ENCODE measurements at regions not wholly inside any gene's neighbourhood (a gene's known extent, or its start where the extent isn't known, plus 50 kb on each side); places are given as distances from the start of the nearest gene placed in this dataset.

DNA sequence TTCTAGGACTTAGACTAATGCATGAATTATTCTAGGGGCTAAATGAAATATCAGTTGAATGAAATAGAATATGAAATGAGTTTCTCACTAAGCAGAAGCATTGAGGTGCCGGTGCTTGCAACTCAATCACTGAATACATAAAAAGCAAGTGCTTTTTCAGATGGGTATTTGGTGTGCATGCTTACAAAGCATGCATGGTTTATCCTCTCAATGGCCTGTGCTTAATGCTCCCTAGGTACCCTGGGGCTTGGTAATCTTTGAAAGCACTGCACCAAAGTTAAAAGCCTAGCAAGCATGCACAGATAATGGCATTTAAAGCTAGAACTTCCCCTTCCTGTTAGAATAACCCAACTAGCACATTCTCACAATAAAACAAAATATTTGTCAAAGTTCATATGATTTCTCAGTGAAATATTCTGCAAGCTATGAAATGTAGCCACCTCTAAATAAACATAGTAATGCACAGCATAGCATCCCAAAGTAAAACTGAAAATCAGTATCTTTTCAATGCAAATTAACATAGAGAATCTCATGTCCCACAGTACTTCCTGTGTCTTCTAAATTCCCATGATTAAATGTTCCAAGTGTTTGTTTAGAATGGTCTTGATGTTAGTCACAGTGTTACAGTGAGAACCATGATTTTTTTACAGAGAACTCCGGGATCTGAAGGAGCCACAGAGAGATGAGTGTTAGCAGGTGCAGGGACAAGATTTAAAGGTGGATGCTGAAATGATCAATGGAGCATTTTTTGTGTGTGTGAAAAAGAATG, 143.4 kb upstream of the CDH6 start:
- H3K36me3 ChIP-seq (ENCODE audit: control insufficient read depth, insufficient read depth, low read length), result no peaks in the 10 kb centered on the region
- DNase-seq (ENCODE audit: low read depth, low spot score), result no peak
- H3K9me3 ChIP-seq (ENCODE audit: control insufficient read depth, insufficient read depth, low read length), result no peaks in the 10 kb centered on the region
- H3K27me3 ChIP-seq (ENCODE audit: control insufficient read depth, insufficient read depth, low read length), result no peaks in the 10 kb centered on the region
- H3K27ac ChIP-seq (ENCODE audit: low read length), result no peak overlapping the region
- WGBS (ENCODE audit: insufficient coverage, insufficient read length), result no CpG with 5 or more reads among the region's 2 CpGs
- no peaks in the 10 kb centered on the region for H3K4me1 ChIP-seq (ENCODE audit: control insufficient read depth, insufficient read depth, low read length)
- H3K4me3 ChIP-seq (ENCODE audit: low read length), result no peak overlapping the region

DNA sequence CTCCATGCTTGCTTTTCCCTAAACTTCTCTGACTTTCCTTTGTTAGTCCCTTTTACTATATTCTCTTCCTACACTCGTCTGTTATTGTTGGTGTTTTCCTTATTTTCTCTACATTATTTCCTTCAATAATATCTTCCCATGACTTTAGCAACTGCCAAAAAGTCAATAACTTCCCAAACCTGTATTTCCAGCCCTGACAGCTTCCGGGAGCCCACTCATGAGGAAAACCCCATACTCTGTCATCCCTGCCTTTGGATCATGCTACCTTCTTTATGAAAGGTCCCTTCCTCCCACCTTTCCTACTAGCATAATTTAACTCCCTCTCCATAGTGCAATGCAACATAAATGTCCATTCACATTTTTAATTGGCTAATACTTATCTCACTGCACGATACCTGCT, 144.0 kb upstream of the CDH6 start:
- Histone ChIP-seq H3K4me3 (ENCODE audit: low read length) (no peak overlapping the region), H3K27me3 (ENCODE audit: control insufficient read depth, insufficient read depth, low read length) (no peaks in the 10 kb centered on the region), H3K9me3 (ENCODE audit: control insufficient read depth, insufficient read depth, low read length) (no peaks in the 10 kb centered on the region), H3K4me1 (ENCODE audit: control insufficient read depth, insufficient read depth, low read length) (no peaks in the 10 kb centered on the region), H3K36me3 (ENCODE audit: control insufficient read depth, insufficient read depth, low read length) (no peaks in the 10 kb centered on the region), H3K27ac (ENCODE audit: low read length) (no peak overlapping the region)
- WGBS (ENCODE audit: insufficient coverage, insufficient read length), result no CpG with 5 or more reads among the region's 3 CpGs
- no peak for DNase-seq (ENCODE audit: low read depth, low spot score)

GRCh38 chr5:31048282-31049270, 144.9 kb upstream of the CDH6 start:
- WGBS (ENCODE audit: insufficient coverage, insufficient read length), result no CpG with 5 or more reads among the region's 8 CpGs
- Histone ChIP-seq H3K27me3 (ENCODE audit: control insufficient read depth, insufficient read depth, low read length) (no peaks in the 10 kb centered on the region), H3K27ac (ENCODE audit: low read length) (no peak overlapping the region), H3K4me3 (ENCODE audit: low read length) (no peak overlapping the region), H3K36me3 (ENCODE audit: control insufficient read depth, insufficient read depth, low read length) (no peaks in the 10 kb centered on the region), H3K4me1 (ENCODE audit: control insufficient read depth, insufficient read depth, low read length) (no peaks in the 10 kb centered on the region), H3K9me3 (ENCODE audit: control insufficient read depth, insufficient read depth, low read length) (no peaks in the 10 kb centered on the region)
- no peak for DNase-seq (ENCODE audit: low read depth, low spot score)

DNA sequence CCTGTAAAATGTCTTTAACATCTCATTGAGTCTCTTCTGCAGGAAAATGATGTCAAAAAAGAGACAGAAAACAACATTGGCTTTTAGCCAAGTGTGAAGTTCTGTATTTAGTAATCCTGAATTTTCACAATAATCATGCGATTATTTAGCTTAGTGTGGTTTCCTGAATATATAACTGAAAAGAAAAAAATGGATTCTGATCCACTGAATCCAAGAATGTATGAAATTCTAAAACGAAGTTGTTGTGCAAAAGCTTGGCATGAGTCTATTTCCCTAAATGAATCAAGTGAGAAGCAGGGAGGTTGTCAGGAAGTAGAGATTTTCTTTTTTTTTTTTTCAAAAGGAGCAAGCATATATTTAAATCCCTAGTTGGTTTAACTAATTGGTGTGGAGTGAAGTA, 145.9 kb upstream of the CDH6 start:
- no CpG with 5 or more reads among the region's 2 CpGs for WGBS (ENCODE audit: insufficient coverage, insufficient read length)
- no peak for DNase-seq (ENCODE audit: low read depth, low spot score)
- no peak overlapping the region for H3K27ac ChIP-seq (ENCODE audit: low read length)
- H3K4me1 ChIP-seq (ENCODE audit: control insufficient read depth, insufficient read depth, low read length), result no peaks in the 10 kb centered on the region
- no peaks in the 10 kb centered on the region for H3K27me3 ChIP-seq (ENCODE audit: control insufficient read depth, insufficient read depth, low read length)
- no peaks in the 10 kb centered on the region for H3K36me3 ChIP-seq (ENCODE audit: control insufficient read depth, insufficient read depth, low read length)
- H3K4me3 ChIP-seq (ENCODE audit: low read length), result no peak overlapping the region
- H3K9me3 ChIP-seq (ENCODE audit: control insufficient read depth, insufficient read depth, low read length), result no peaks in the 10 kb centered on the region

DNA sequence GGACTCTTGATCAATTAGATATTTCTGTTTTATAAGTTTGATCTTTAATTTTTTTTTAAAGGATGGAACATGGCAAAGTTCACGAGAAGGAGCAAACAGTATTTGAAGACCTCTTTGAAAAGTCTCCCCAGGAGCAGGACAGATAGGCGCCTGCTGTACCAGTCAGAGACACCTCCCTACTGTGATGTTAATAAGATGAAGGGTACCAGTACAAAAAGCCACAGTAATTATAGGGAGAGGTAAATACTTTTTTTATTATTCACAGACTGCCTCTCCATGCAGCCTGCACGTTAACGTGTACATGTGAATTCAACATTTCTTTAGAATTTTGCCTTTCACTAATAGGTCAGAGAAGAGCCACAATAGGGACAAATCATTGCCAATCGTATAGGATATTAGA, 146.5 kb upstream of the CDH6 start:
- H3K4me3 ChIP-seq (ENCODE audit: low read length), result no peak overlapping the region
- WGBS (ENCODE audit: insufficient coverage, insufficient read length), result no CpG with 5 or more reads among the region's 5 CpGs
- no peaks in the 10 kb centered on the region for H3K27me3 ChIP-seq (ENCODE audit: control insufficient read depth, insufficient read depth, low read length)
- H3K27ac ChIP-seq (ENCODE audit: low read length), result no peak overlapping the region
- H3K9me3 ChIP-seq (ENCODE audit: control insufficient read depth, insufficient read depth, low read length), result no peaks in the 10 kb centered on the region
- no peaks in the 10 kb centered on the region for H3K4me1 ChIP-seq (ENCODE audit: control insufficient read depth, insufficient read depth, low read length)
- no peaks in the 10 kb centered on the region for H3K36me3 ChIP-seq (ENCODE audit: control insufficient read depth, insufficient read depth, low read length)
- DNase-seq (ENCODE audit: low read depth, low spot score), result no peak

DNA sequence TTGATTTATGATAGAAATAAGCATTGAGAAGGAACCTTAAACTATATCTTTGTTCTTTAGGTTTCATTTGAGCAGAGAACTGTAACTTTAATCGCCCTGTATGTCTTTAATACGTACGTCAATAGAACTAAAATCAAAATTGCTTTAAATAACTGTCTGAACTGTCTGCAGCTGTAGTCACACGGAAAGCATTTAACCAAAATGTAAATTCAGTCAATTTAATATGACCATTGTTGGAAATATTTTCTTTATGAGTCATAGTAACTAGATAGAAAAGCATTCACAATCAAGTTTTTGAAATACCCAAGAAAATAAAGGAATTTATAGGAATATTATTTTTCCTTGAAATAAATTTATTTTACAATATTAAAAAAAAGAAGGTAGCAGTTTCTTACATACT, 157.1 kb upstream of the CDH6 start:
- H3K9me3 ChIP-seq (ENCODE audit: control insufficient read depth, insufficient read depth, low read length), result no peaks in the 10 kb centered on the region
- WGBS (ENCODE audit: insufficient coverage, insufficient read length), result no CpG with 5 or more reads among the region's 4 CpGs
- H3K4me3 ChIP-seq (ENCODE audit: low read length), result no peak overlapping the region
- H3K27ac ChIP-seq (ENCODE audit: low read length), result no peak overlapping the region
- H3K27me3 ChIP-seq (ENCODE audit: control insufficient read depth, insufficient read depth, low read length), result no peaks in the 10 kb centered on the region
- H3K4me1 ChIP-seq (ENCODE audit: control insufficient read depth, insufficient read depth, low read length), result no peaks in the 10 kb centered on the region
- H3K36me3 ChIP-seq (ENCODE audit: control insufficient read depth, insufficient read depth, low read length), result no peaks in the 10 kb centered on the region
- DNase-seq (ENCODE audit: low read depth, low spot score), result no peak

- H3K27ac ChIP-seq (ENCODE audit: low read length), result no peak overlapping the region
- H3K9me3 ChIP-seq (ENCODE audit: control insufficient read depth, insufficient read depth, low read length), result no peaks in the 10 kb centered on the region
- no peaks in the 10 kb centered on the region for H3K36me3 ChIP-seq (ENCODE audit: control insufficient read depth, insufficient read depth, low read length)
- no peaks in the 10 kb centered on the region for H3K27me3 ChIP-seq (ENCODE audit: control insufficient read depth, insufficient read depth, low read length)
- no CpG with 5 or more reads among the region's 1 CpG for WGBS (ENCODE audit: insufficient coverage, insufficient read length)
- no peak overlapping the region for H3K4me3 ChIP-seq (ENCODE audit: low read length)
- DNase-seq (ENCODE audit: low read depth, low spot score), result no peak
- no peaks in the 10 kb centered on the region for H3K4me1 ChIP-seq (ENCODE audit: control insufficient read depth, insufficient read depth, low read length)
Observed at GRCh38 chr5:31033295-31033694, 160.2 kb upstream of the CDH6 start.

- H3K4me1 ChIP-seq (ENCODE audit: control insufficient read depth, insufficient read depth, low read length), result no peaks in the 10 kb centered on the region
- no peak overlapping the region for H3K4me3 ChIP-seq (ENCODE audit: low read length)
- no peaks in the 10 kb centered on the region for H3K27me3 ChIP-seq (ENCODE audit: control insufficient read depth, insufficient read depth, low read length)
- H3K27ac ChIP-seq (ENCODE audit: low read length), result no peak overlapping the region
- H3K36me3 ChIP-seq (ENCODE audit: control insufficient read depth, insufficient read depth, low read length), result no peaks in the 10 kb centered on the region
- WGBS (ENCODE audit: insufficient coverage, insufficient read length), result no CpG with 5 or more reads among the region's 8 CpGs
- H3K9me3 ChIP-seq (ENCODE audit: control insufficient read depth, insufficient read depth, low read length), result no peaks in the 10 kb centered on the region
- DNase-seq (ENCODE audit: low read depth, low spot score), result no peak
Observed at GRCh38 chr5:31029925-31030324, 163.6 kb upstream of the CDH6 start.

GRCh38 chr5:31027721-31028120, 165.8 kb upstream of the CDH6 start:
- no peak for DNase-seq (ENCODE audit: low read depth, low spot score)
- Histone ChIP-seq H3K36me3 (ENCODE audit: control insufficient read depth, insufficient read depth, low read length) (no peaks in the 10 kb centered on the region), H3K27me3 (ENCODE audit: control insufficient read depth, insufficient read depth, low read length) (no peaks in the 10 kb centered on the region), H3K4me1 (ENCODE audit: control insufficient read depth, insufficient read depth, low read length) (no peaks in the 10 kb centered on the region), H3K27ac (ENCODE audit: low read length) (no peak overlapping the region), H3K4me3 (ENCODE audit: low read length) (no peak overlapping the region), H3K9me3 (ENCODE audit: control insufficient read depth, insufficient read depth, low read length) (no peaks in the 10 kb centered on the region)

- no peak overlapping the region for H3K4me3 ChIP-seq (ENCODE audit: low read length)
- no peaks in the 10 kb centered on the region for H3K9me3 ChIP-seq (ENCODE audit: control insufficient read depth, insufficient read depth, low read length)
- DNase-seq (ENCODE audit: low read depth, low spot score), result no peak
- no peaks in the 10 kb centered on the region for H3K4me1 ChIP-seq (ENCODE audit: control insufficient read depth, insufficient read depth, low read length)
- no peaks in the 10 kb centered on the region for H3K27me3 ChIP-seq (ENCODE audit: control insufficient read depth, insufficient read depth, low read length)
- no CpG with 5 or more reads among the region's 3 CpGs for WGBS (ENCODE audit: insufficient coverage, insufficient read length)
- no peak overlapping the region for H3K27ac ChIP-seq (ENCODE audit: low read length)
- H3K36me3 ChIP-seq (ENCODE audit: control insufficient read depth, insufficient read depth, low read length), result no peaks in the 10 kb centered on the region
Observed at GRCh38 chr5:31023105-31023504, 170.4 kb upstream of the CDH6 start.

Measured in iPS DF 6.9 (cell line).